Ascending aorta (tissue), 2 donors: ENCODE measurements at regions not wholly inside any gene's neighbourhood (a gene's known extent, or its start where the extent isn't known, plus 50 kb on each side); places are given as distances from the start of the nearest gene placed in this dataset.
A peak's percentile ranks its signal among the peaks of the same experiment; 100 is the strongest.

ENCODE experiments used
- DNase-seq, 2 donors: peaks; one replicate each; pipeline ENCODE4 v3.0.0-alpha.2; 2019; ENCODE audit warnings: low spot score in 2 of 2
- H3K27ac ChIP-seq, 2 donors: fragments of 200-600 bp; sonication (generic); one replicate each; pipeline ENCODE4 v1.5.1; 2016 to 2017; ENCODE audit warnings: mild to moderate bottlenecking in 1 of 2
- H3K27me3 ChIP-seq: fragments of 200-600 bp; sonication (generic); one replicate; pipeline ENCODE4 v1.5.1; 2017
- H3K36me3 ChIP-seq, 2 donors: fragments of 200-600 bp; sonication (generic); one replicate each; pipeline ENCODE4 v1.5.1; 2016
- H3K4me1 ChIP-seq, 2 donors: fragments of 200-600 bp; sonication (generic); one replicate each; pipeline ENCODE4 v1.5.1; 2016 to 2017; ENCODE audit warnings: mild to moderate bottlenecking in 1 of 2
- H3K4me3 ChIP-seq, 2 donors: fragments of 200-600 bp; sonication (generic); one replicate each; pipeline ENCODE4 v1.5.1; 2016 to 2017; ENCODE audit warnings: mild to moderate bottlenecking in 1 of 2
- H3K9me3 ChIP-seq, 2 donors: fragments of 200-600 bp; sonication (generic); one replicate each; pipeline ENCODE4 v1.5.1; 2016
- intact Hi-C: fragments of 100-400 bp; cut with DNase I; formaldehyde crosslinking; loops from one replicate; pipeline ENCODE4 v1.15.1; 2023
- TF ChIP-seq, protein P1 (sequence below), 3 experiments: fragments of 200-600 bp in 2 of 3; fragments of 450-650 bp in 1 of 3; sonication (generic) in 2 of 3; IDR thresholded peaks; one replicate each; pipeline ENCODE4 v1.5.1; 2016 to 2019; ENCODE audit warnings: antibody characterized with exemption in 3 of 3, mild to moderate bottlenecking in 1 of 3, moderate library complexity in 1 of 3

- intact Hi-C loops: no loop called here
- no peak overlapping the region for H3K27ac ChIP-seq
- no peaks in the 10 kb centered on the region for H3K27me3 ChIP-seq
- H3K9me3 ChIP-seq: no peaks in the 10 kb centered on the region
- H3K4me1 ChIP-seq: no peaks in the 10 kb centered on the region
- H3K36me3 ChIP-seq: no peaks in the 10 kb centered on the region
- DNase-seq: no peak
- TF ChIP-seq, protein P1, sequence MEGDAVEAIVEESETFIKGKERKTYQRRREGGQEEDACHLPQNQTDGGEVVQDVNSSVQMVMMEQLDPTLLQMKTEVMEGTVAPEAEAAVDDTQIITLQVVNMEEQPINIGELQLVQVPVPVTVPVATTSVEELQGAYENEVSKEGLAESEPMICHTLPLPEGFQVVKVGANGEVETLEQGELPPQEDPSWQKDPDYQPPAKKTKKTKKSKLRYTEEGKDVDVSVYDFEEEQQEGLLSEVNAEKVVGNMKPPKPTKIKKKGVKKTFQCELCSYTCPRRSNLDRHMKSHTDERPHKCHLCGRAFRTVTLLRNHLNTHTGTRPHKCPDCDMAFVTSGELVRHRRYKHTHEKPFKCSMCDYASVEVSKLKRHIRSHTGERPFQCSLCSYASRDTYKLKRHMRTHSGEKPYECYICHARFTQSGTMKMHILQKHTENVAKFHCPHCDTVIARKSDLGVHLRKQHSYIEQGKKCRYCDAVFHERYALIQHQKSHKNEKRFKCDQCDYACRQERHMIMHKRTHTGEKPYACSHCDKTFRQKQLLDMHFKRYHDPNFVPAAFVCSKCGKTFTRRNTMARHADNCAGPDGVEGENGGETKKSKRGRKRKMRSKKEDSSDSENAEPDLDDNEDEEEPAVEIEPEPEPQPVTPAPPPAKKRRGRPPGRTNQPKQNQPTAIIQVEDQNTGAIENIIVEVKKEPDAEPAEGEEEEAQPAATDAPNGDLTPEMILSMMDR (IDR thresholded peaks at IDR 0.05): no peak
- no peak overlapping the region for H3K4me3 ChIP-seq
Observed at GRCh38 chr15:37638691-37639090, 295.7 kb upstream of the TMCO5A start.

DNA sequence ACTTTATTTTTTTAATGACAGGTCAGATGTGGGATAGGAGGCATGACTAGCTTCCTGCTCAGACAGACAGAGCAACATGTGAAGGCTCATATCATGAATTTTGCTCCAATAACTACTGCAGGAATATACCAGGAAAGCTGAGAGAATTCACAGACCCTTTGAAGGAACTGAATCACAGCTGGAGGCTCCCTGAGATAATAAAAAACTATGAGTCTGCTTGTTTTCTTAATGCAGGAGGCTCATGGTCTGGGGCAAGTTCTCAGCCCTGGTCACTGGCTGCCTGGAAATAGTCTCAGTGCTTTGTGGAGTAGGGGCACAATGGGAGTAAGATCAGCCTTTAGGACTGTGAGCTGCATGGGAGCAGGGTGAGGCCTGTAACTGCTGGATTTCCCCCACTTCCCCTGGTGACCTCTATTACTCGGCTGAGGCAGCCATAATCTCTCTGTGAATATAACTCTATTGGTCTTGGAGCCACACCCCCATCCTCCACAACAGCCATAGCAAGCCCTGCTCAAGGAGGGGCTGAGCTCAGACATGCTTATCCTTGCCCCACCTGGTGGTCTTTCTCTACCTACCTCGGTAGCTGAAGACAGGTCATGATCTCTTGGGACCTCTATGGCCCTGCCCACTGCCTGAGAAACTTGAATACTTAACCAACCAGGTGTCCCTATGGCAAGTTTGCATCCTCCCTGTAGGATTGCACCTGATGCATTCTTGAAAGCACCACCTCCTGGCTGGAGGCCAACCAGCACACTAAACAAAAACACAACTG is 281.6 kb upstream of the TMCO5A start:
- intact Hi-C loops: no loop called here
- peaks cover 3 to 41% of the 10 kb centered on the region in 2 donors for H3K9me3 ChIP-seq

DNA sequence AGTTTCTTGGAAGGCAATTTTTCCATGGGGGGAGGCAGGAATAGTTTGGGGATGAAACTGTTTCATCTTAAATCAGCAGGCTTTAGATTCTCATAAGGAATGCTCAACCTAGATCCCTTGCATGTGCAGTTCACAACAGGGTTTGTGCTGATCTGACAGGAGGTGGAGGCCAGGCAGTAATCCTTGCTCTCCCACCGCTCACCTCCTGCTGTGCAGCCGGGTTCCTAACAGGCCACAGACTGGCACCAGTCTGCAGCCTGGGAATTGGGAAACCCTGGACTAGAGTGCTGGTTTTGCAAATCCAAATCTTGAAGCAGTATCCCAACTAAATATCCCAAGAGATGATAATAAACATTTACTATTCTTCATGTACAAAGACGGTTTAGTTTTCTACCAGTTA is 256.3 kb upstream of the TMCO5A start:
- no peaks in the 10 kb centered on the region for H3K9me3 ChIP-seq
- H3K27ac ChIP-seq: no peak overlapping the region
- TF ChIP-seq, protein P1 (IDR thresholded peaks at IDR 0.05): no peak
- no peak overlapping the region for H3K4me3 ChIP-seq
- no peaks in the 10 kb centered on the region for H3K36me3 ChIP-seq
- no peak for DNase-seq
- H3K4me1 ChIP-seq: no peaks in the 10 kb centered on the region
- no peaks in the 10 kb centered on the region for H3K27me3 ChIP-seq
- intact Hi-C loops: no loop called here

More for the DNA sequence above, 281.6 kb upstream of the TMCO5A start:
- H3K4me1 ChIP-seq: no peaks in the 10 kb centered on the region
- H3K36me3 ChIP-seq: no peaks in the 10 kb centered on the region
- no peak overlapping the region for H3K4me3 ChIP-seq
- H3K27me3 ChIP-seq: no peaks in the 10 kb centered on the region
- TF ChIP-seq, protein P1 (IDR thresholded peaks at IDR 0.05): no peak
- H3K27ac ChIP-seq: no peak overlapping the region
- no peak for DNase-seq

- TF ChIP-seq, protein P1 (IDR thresholded peaks at IDR 0.05): no peak
- H3K9me3 ChIP-seq: no peaks in the 10 kb centered on the region
- H3K27ac ChIP-seq: peak overlapping the region; percentile 54 to 62
- H3K36me3 ChIP-seq: no peaks in the 10 kb centered on the region
- no peaks in the 10 kb centered on the region for H3K27me3 ChIP-seq
- intact Hi-C loops: no loop called here
- H3K4me3 ChIP-seq: no peak overlapping the region
- no peaks in the 10 kb centered on the region for H3K4me1 ChIP-seq
- no peak for DNase-seq
Observed at GRCh38 chr15:37679627-37680026, 254.8 kb upstream of the TMCO5A start.

- Histone ChIP-seq H3K36me3 (no peaks in the 10 kb centered on the region), H3K4me1 (no peaks in the 10 kb centered on the region), H3K9me3 (peaks cover 0 to 8% of the 10 kb centered on the region in 2 donors), H3K27me3 (no peaks in the 10 kb centered on the region), H3K4me3 (no peak overlapping the region), H3K27ac (no peak overlapping the region)
- intact Hi-C loops: no loop called here
- no peak for DNase-seq
- TF ChIP-seq, protein P1 (IDR thresholded peaks at IDR 0.05): no peak
Observed at GRCh38 chr15:37682304-37682703, 252.1 kb upstream of the TMCO5A start.
